GM18868 (cell line): ENCODE measurements at regions not wholly inside any gene's neighbourhood (a gene's known extent, or its start where the extent isn't known, plus 50 kb on each side); places are given as distances from the start of the nearest gene placed in this dataset.

ENCODE experiments used
- ATAC-seq: cut with Tn5 transposase; IDR thresholded peaks from one replicate; pipeline ENCODE4 v1.9.1; 2021; ENCODE audit warnings: mild to moderate bottlenecking, moderate library complexity; ENCODE audit not compliant: unreplicated experiment

- no peak for ATAC-seq
These were observed 263.1 kb upstream of the MOCS1 start for GRCh38 chr6:40197371-40197770.

- ATAC-seq: no peak
These were observed 261.9 kb upstream of the MOCS1 start for GRCh38 chr6:40196135-40196518.

- ATAC-seq: no peak
These were observed 261.3 kb upstream of the MOCS1 start for GRCh38 chr6:40195428-40196134.

- ATAC-seq: no peak
These were observed 260.3 kb upstream of the MOCS1 start for GRCh38 chr6:40194447-40195170.

GRCh38 chr6:40192516-40192915 lies 258.3 kb upstream of the MOCS1 start:
- ATAC-seq: no peak

- no peak for ATAC-seq
These were observed 254.7 kb upstream of the MOCS1 start for GRCh38 chr6:40188931-40189330.

- ATAC-seq: no peak
These were observed 253.4 kb upstream of the MOCS1 start for GRCh38 chr6:40187535-40188144.

GRCh38 chr6:40185486-40185885 lies 251.2 kb upstream of the MOCS1 start:
- ATAC-seq: no peak

GRCh38 chr6:40183902-40184301 lies 249.6 kb upstream of the MOCS1 start:
- ATAC-seq: no peak

GRCh38 chr6:40181367-40181766 lies 247.1 kb upstream of the MOCS1 start:
- no peak for ATAC-seq

GRCh38 chr6:40180271-40180670 lies 246.0 kb upstream of the MOCS1 start:
- no peak for ATAC-seq

GRCh38 chr6:40179496-40179895 lies 245.2 kb upstream of the MOCS1 start:
- ATAC-seq: no peak

- no peak for ATAC-seq
These were observed 243.3 kb upstream of the MOCS1 start for GRCh38 chr6:40177598-40177997.

GRCh38 chr6:40176152-40176551 lies 241.9 kb upstream of the MOCS1 start:
- no peak for ATAC-seq

- no peak for ATAC-seq
These were observed 238.0 kb upstream of the MOCS1 start for GRCh38 chr6:40172272-40172671.

- ATAC-seq: no peak
These were observed 237.1 kb upstream of the MOCS1 start for GRCh38 chr6:40171343-40171742.

GRCh38 chr6:40170856-40171255 lies 236.6 kb upstream of the MOCS1 start:
- ATAC-seq: no peak

GRCh38 chr6:40169878-40170277 lies 235.6 kb upstream of the MOCS1 start:
- no peak for ATAC-seq

GRCh38 chr6:40166963-40167362 lies 232.7 kb upstream of the MOCS1 start:
- no peak for ATAC-seq

- no peak for ATAC-seq
These were observed 230.9 kb upstream of the MOCS1 start for GRCh38 chr6:40165036-40165709.

GRCh38 chr6:40164345-40164755 lies 230.1 kb upstream of the MOCS1 start:
- ATAC-seq: no peak

GRCh38 chr6:40163924-40164323 lies 229.7 kb upstream of the MOCS1 start:
- no peak for ATAC-seq
